GM06990 (cell line): ENCODE measurements at regions not wholly inside any gene's neighbourhood (a gene's known extent, or its start where the extent isn't known, plus 50 kb on each side); places are given as distances from the start of the nearest gene placed in this dataset.

Experiments used
- DNase-seq: peaks from one replicate; pipeline ENCODE4 v3.0.0-alpha.2; 2011; ENCODE audit not compliant: insufficient read length; ENCODE audit errors: extremely low read depth
- H3K27me3 ChIP-seq: replicated peaks from 2 replicates; pipeline ENCODE4 v1.6.0; 2011; ENCODE audit warnings: low read length; ENCODE audit not compliant: control insufficient read depth, insufficient read depth
- H3K36me3 ChIP-seq: 2 replicates; pipeline ENCODE4 v1.5.1; 2011; ENCODE audit warnings: low read length; ENCODE audit not compliant: control insufficient read depth, insufficient read depth
- H3K4me3 ChIP-seq: replicated peaks from 2 replicates; pipeline ENCODE4 v1.5.1; 2011; ENCODE audit warnings: low read depth, mild to moderate bottlenecking, control low read depth, low read length
- CTCF ChIP-seq: IDR thresholded peaks from 2 replicates; pipeline ENCODE4 v1.5.1; 2011; ENCODE audit warnings: low read length, control low read depth, mild to moderate bottlenecking, inconsistent platforms; ENCODE audit not compliant: insufficient read depth, poor library complexity, severe bottlenecking

GRCh38 chr5:124182133-124182532, 564.3 kb downstream of the ZNF608 start:
- no peaks in the 10 kb centered on the region for H3K36me3 ChIP-seq
- no peaks in the 10 kb centered on the region for H3K27me3 ChIP-seq
- no peak for TF ChIP-seq CTCF
- DNase-seq: no peak
- H3K4me3 ChIP-seq: no peak overlapping the region

GRCh38 chr5:124180875-124181461, 565.5 kb downstream of the ZNF608 start:
- TF ChIP-seq CTCF: no peak
- H3K36me3 ChIP-seq: no peaks in the 10 kb centered on the region
- DNase-seq: no peak
- no peaks in the 10 kb centered on the region for H3K27me3 ChIP-seq
- no peak overlapping the region for H3K4me3 ChIP-seq

- Histone ChIP-seq H3K36me3 (no peaks in the 10 kb centered on the region), H3K4me3 (no peak overlapping the region), H3K27me3 (no peaks in the 10 kb centered on the region)
- no peak for TF ChIP-seq CTCF
- no peak for DNase-seq
Measured at GRCh38 chr5:124180299-124180874, 566.1 kb downstream of the ZNF608 start.

GRCh38 chr5:124179819-124180218, 566.6 kb downstream of the ZNF608 start:
- no peak for DNase-seq
- no peaks in the 10 kb centered on the region for H3K36me3 ChIP-seq
- TF ChIP-seq CTCF: no peak
- H3K4me3 ChIP-seq: no peak overlapping the region
- H3K27me3 ChIP-seq: no peaks in the 10 kb centered on the region

- H3K36me3 ChIP-seq: no peaks in the 10 kb centered on the region
- no peak for TF ChIP-seq CTCF
- DNase-seq: no peak
- H3K27me3 ChIP-seq: no peaks in the 10 kb centered on the region
- H3K4me3 ChIP-seq: no peak overlapping the region
Measured at GRCh38 chr5:124178050-124178449, 568.4 kb downstream of the ZNF608 start.

- Histone ChIP-seq H3K36me3 (no peaks in the 10 kb centered on the region), H3K4me3 (no peak overlapping the region), H3K27me3 (no peaks in the 10 kb centered on the region)
- TF ChIP-seq CTCF: no peak
- DNase-seq: no peak
Measured at GRCh38 chr5:124176692-124177091, 569.7 kb downstream of the ZNF608 start.
